Upper lobe of left lung (tissue), 4 donors: ENCODE measurements at regions not wholly inside any gene's neighbourhood (a gene's known extent, or its start where the extent isn't known, plus 50 kb on each side); places are given as distances from the start of the nearest gene placed in this dataset.

Source experiments
- CTCF ChIP-seq, 6 experiments: fragments of 450-650 bp in 4 of 6; fragments of 200-600 bp in 2 of 6; sonication (generic) in 2 of 6; IDR thresholded peaks; one replicate each; pipeline ENCODE4 v1.5.1; 2016 to 2019; ENCODE audit warnings: antibody characterized with exemption in 6 of 6
- EP300 ChIP-seq, 4 donors: sonication (generic); formaldehyde crosslinking; IDR thresholded peaks; one replicate each; pipeline ENCODE4 v1.5.1; 2017; ENCODE audit warnings: antibody characterized with exemption in 4 of 4, control low read depth in 2 of 4
- POLR2A ChIP-seq, 4 donors: fragments of 450-650 bp; IDR thresholded peaks; one replicate each; pipeline ENCODE4 v1.5.1; 2016 to 2017; ENCODE audit warnings: antibody characterized with exemption in 4 of 4, mild to moderate bottlenecking in 2 of 4

DNA sequence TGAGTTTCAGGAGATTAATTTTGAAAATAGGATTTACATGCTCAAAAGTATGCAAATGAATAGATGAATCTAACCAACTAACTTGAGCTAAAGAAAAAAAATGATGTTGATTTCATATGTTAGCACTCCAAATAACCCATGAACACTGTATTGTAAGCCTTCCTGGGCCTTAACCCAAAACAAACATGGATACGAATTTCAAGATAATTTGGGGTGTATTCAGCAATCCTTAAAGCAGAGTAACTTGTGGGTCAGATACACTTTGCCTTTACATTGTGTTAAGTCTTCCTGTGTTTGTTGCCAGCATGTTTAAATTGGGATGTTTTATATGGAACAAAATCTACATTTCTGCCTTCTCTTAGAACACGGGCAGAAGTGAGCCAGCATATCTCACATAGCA is 124.2 kb upstream of the WDR11 start:
- no peak for TF ChIP-seq EP300 (IDR thresholded peaks at IDR 0.05)
- no peak for TF ChIP-seq CTCF (IDR thresholded peaks at IDR 0.05)
- TF ChIP-seq POLR2A (IDR thresholded peaks at IDR 0.05): no peak
